Stimulated activated CD4-positive, alpha-beta T cell treated with anti-CD3 and anti-CD28 coated beads, Interleukin-15, amount 100 ng/mL, for 48 hours (primary cell): ENCODE measurements at regions not wholly inside any gene's neighbourhood (a gene's known extent, or its start where the extent isn't known, plus 50 kb on each side); places are given as distances from the start of the nearest gene placed in this dataset.

Experiments used
- DNase-seq, 2 donors: peaks; one replicate each; pipeline ENCODE4 v3.0.0-alpha.2; 2020; ENCODE audit warnings: low read depth in 2 of 2

- DNase-seq, result no peak
These were observed 256.5 kb upstream of the NT5E start for GRCh38 chr6:85193339-85193738.

DNA sequence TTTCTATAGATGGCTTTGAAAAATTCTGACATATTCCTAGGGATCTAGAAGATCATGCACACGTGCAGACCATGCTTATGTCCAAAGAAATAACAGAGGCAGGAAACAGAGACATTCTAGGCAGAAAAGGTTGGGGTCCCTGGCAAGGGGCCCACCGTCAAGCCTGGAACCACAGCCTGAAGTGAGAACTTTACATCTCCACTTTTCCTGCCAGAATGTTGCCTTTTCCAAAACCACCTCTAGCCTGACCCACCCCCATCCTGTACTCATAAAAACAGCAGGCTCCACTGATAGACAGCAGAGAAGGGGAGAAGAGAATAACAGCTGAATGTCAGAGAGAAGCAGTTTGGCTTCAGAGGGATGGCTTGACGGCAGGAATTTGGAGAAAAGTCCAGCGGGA lies 257.3 kb upstream of the NT5E start:
- no peak for DNase-seq

DNA sequence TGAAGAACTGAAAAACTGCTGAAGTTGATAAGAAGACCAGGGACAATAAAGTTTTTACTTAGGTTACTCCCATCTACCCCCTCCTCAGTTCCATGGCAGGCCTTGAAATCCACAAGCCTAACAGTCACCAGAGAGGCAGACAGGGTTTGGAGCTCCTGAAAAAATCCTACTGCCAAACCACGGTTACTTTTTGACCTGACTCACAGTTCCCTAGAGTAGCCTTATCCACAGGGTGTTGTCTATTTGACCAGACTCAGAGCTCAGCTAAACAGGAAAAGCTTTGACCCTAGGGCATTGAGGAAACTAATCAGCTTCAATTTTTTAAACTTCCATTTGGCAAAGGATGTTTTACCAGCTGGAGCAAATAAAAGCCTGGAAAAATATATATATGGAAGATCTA lies 257.7 kb upstream of the NT5E start:
- DNase-seq, result no peak

- no peak for DNase-seq
These were observed 258.2 kb upstream of the NT5E start for GRCh38 chr6:85191656-85192055.

DNA sequence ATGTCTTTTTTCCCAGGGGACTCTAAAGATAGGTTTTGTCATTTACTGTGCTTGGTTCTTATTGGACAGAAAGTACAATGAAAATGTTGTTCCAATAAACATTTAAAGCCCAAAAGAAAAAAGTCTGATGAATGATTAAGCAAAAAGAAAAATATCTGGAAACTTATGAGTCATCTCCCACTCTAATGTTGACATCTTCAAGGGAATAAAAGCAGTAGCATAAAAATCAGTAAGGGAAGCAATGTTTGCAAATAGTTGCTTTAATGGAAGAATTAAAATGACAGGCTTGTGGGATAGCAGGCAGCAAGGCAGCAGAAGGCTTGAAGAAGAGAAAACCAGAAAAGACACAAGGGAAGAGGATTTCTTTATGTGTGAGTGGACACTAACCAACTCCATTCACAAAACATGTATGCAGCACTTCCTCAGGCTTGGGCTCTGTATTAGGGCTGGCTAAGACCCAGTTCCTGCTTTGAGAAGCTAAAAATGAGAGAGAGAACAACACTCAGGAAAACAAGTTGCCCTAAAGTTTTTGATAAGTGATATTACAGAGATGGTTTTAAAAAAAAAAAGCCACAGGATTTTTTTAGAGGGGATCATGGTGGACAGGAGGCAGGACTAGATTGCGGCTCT lies 263.2 kb upstream of the NT5E start:
- DNase-seq, result no peak

- DNase-seq, result no peak
These were observed 263.9 kb upstream of the NT5E start for GRCh38 chr6:85185977-85186376.

DNA sequence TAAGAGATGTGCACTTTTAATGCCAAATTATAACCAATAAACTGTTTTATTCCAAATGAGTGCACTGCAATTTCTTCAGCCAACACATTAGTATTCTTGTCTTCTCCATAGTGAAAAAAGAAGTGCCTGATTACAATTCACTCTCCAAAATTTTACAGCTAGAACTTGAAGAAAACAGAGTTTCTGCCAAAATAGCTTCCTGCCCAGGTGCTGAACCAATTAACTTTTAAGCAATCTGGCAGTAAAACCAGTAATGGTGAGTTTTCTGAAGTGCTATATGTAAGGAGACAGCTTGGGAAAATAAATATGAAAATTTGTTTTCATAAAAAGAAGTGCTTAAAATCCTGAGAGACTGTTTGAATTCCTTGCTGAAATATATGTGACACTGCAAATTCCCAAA lies 266.0 kb upstream of the NT5E start:
- no peak for DNase-seq

DNA sequence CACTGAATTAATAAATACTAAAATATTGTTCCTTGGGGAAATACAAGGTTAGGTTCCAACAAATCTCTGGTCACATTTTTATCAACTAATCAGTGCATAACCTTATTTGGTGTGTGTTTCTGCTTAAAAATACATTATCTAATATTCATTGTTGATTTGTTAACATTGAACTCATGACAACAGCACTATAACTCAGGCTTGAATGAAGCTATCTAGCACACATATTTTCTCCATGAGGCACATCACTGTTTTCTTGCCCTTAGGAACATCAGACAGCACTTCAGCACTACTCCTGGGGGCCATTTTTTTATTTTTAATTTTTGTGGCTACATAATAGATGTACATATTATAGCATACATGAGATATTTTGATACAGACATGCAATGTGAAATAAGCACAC lies 277.2 kb upstream of the NT5E start:
- no peak for DNase-seq

GRCh38 chr6:85172161-85172560 lies 277.7 kb upstream of the NT5E start:
- DNase-seq, result no peak

DNA sequence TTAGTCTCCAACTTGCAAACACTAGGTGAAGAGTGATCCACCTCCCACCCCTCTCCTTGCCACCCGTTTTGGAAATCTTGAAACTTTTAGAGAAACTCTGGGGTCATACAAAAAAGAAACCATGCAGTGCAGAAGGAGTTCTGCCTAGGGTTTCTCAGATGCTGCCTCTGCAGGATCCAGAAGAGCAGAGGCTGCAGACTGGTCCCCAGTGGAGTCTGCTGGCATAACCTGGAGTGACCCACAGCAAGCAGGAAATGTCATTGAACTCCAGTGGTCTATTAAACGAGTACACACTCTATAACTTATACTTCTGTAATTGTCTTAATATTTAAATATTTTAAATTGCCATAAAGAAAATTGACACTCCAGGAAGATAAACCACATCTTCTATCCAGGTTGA lies 280.7 kb upstream of the NT5E start:
- no peak for DNase-seq

- DNase-seq, result no peak
These were observed 281.7 kb upstream of the NT5E start for GRCh38 chr6:85168146-85168545.

DNA sequence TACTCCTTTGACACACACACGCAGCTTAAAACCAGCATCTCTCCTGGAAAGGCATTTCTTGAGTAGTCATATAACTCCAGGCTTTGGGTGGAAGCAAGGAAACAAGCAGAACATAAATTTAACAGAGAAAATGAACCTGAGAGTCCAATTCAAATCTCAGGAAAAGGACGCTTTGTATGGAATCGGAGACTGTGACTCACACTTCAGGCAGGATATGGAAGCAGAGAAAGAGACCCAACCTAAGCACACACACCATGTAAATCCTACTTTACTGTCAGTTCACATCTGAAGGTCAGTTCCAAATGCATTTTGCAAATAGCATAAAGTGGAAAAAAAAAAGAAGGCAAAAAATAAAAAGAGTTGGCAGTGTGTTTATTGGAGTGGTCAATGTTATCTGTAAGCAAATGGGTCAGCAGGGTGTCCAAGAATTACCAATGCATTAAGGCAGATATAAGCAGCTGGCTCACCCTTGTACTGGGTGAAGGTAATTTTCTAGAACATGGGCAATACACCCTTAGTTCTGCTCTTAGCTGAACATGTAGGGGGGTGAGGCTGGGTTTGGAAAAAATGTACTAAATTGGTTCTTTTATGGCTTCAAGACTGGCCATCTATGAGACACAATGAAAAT lies 283.7 kb upstream of the NT5E start:
- no peak for DNase-seq

DNA sequence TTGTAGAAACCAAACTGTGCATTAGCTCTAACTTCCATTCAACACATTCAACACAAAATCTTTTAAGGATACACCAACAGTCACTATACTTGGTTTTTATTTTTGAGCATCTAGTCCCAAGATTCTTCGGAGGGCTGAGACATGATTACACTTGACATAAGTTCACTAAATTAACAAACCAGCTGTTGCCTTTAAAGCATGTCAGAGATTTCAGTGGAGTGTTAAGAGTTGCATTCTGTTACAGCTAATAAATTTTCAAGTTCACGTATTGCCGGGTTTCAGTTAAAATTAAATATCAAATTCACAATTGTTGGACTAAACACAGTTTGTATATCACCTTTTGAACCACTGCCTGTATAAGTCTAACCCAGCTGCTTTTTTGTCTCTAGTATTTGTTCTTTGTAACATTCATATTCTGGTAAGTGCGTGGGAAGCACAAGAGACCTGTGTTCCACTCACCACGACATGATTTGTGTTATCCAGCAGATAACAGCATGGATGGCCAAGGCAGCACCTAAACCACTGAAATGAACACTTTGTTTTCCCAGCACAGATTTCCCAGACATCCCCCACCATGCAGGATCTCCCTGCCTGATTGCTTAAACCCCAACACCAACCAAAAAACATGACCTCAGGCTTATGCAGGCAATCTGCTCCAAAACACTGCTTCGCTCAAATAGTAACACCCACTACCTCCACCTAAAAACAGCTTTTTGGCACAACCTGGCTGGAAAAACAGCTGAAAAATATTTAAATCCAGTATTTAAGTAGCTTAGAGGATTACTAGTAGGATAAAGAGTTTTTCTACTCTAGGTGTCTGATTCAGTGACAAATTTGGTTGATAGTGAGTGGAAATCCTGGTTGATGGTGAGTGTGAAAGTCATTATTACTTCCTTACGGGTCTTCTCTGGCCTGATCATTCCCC lies 286.5 kb upstream of the NT5E start:
- DNase-seq, result no peak

DNA sequence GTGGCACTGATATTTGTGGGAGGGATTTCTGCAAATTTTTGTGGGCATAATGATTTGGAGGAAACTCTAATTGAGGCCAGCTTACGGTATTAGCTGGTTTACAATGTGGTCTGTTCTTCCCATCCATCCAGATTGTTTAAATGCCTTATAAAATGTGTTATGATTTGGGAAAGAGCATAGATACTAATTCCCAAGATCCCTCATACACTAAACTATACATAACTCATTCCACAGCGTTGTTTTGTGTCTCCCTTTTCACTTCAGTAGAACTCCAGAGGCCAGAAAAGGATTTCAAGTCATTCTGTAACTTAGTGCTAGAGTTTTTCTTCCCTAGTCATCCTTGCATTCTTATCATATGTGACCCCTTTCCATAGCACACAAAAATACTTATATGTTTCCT lies 292.6 kb upstream of the NT5E start:
- no peak for DNase-seq

DNA sequence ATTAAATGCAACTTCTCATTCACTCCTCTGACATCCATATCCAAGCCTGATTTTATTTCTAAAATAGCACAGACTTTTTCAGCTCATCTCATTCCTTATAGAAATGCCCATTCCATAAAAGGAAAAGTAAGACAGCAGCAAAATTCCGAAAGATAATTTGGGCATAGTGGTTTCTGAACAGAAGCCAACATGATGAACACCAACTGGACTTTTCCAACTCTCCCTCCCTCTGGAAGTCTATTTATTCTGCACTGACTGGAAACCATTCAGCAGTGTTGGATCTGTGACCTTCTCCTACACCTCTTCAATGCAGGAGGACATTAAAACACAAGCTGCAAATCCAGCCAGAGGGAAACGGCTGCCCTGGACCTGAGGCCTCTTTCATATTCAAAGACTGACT lies 306.2 kb upstream of the NT5E start:
- no peak for DNase-seq

- DNase-seq, result no peak
These were observed 312.0 kb upstream of the NT5E start for GRCh38 chr6:85137865-85138264.

GRCh38 chr6:85136310-85136709 lies 313.6 kb upstream of the NT5E start:
- DNase-seq, result no peak

GRCh38 chr6:85135376-85136094 lies 314.3 kb upstream of the NT5E start:
- DNase-seq, result no peak

DNA sequence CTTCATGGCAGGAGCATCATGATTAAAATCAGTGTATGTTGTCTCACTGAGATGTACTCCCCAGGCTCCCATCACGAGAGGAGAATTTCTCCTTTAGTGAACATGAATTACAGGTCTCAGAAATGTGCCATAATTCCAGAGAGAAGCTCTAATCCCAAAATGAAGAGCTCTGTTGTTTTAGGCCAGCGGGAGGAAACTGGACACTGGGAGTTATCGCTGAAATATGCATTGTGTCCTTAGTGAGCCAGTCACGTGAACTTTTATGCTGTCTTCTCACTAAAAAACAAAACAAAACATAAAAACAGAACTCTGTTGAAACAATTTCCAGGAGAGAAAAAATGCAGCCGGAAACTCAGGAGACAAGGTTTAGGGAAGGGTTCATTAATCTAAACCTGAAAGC lies 315.7 kb upstream of the NT5E start:
- DNase-seq, result no peak

DNA sequence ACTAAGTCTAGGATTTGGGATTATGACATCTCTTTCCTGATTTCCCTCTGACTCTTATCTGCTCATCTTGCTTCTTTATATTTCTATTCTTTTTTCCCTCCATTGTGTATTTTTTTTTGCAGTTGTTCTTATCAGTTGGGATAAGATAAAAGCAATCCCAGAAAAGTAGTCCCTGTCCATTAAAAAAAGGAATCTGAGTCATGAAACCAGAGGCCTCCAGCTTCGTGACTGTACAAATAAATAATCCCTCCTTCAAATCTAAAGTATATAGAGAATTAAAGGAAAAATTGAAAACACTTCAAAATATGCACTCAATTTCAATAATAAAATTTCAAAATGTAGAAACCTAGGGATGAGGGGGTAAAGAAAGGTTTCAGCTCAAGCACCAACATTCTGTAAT lies 317.8 kb upstream of the NT5E start:
- DNase-seq, result no peak

GRCh38 chr6:85130743-85131142 lies 319.1 kb upstream of the NT5E start:
- DNase-seq, result no peak

DNA sequence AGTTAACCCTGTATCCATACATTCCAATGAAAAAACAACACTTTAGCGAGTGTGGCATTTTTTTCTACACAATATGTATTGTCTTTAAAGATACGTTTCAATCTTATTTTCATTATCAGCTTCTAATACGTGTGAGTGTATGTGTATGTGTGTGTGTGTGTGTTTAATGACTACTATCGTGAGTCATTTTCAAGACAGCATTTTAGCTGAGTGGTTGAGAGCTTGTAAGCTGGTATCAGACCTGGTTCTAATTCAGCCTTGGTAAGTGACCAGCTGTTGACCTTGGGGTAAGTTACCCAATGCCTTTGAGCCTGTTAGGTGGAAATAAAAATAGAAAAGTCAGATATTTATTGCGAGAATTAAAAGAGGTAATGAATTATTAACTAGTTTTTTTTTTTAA lies 320.0 kb upstream of the NT5E start:
- no peak for DNase-seq
